ENCODE measurements at regions not wholly inside any gene's neighbourhood (a gene's known extent, or its start where the extent isn't known, plus 50 kb on each side); places are given as distances from the start of the nearest gene placed in this dataset.

GRCh38 chr1:99133756-99134500 is 129.3 kb upstream of the PLPPR5 start:
- H3K9me3 ChIP-seq (ENCODE audit: low read depth), result no peaks in the 10 kb centered on the region
- H3K4me2 ChIP-seq, result no peak overlapping the region
- Mint-ChIP-seq H3K36me3 (no peaks in the 10 kb centered on the region), H3K9me3 (peaks cover 4% of the 10 kb centered on the region), H3K4me1 (no peaks in the 10 kb centered on the region), H3K4me3 (no peak overlapping the region), H3K27me3 (ENCODE audit: insufficient read depth, low read depth) (no peaks in the 10 kb centered on the region), H3K27ac (no peak overlapping the region)
- H3K36me3 ChIP-seq, result no peaks in the 10 kb centered on the region
- no peak overlapping the region for H3K4me3 ChIP-seq
- no peaks in the 10 kb centered on the region for H3K79me2 ChIP-seq (ENCODE audit: low read depth)
- H3K9ac ChIP-seq, result no peak overlapping the region
- no peaks in the 10 kb centered on the region for H4K20me1 ChIP-seq (ENCODE audit: low read depth)
- no peak for TF ChIP-seq EZH2phosphoT487 (IDR thresholded peaks at IDR 0.05)
- no peak for TF ChIP-seq CTCF (IDR thresholded peaks at IDR 0.05)
- no peak for TF ChIP-seq EZH2 (IDR thresholded peaks at IDR 0.05)
- no peak overlapping the region for H3K27ac ChIP-seq
- no peaks in the 10 kb centered on the region for H3K4me1 ChIP-seq
- no peaks in the 10 kb centered on the region for H3K27me3 ChIP-seq
- no peak overlapping the region for H2AFZ ChIP-seq (replicated peaks)
- H3F3A ChIP-seq (ENCODE audit: low read depth), result no peaks in the 10 kb centered on the region
- no peak for DNase-seq (ENCODE audit: low spot score)

- no peak for DNase-seq (ENCODE audit: low spot score)
- H3K4me1 Mint-ChIP-seq, result no peaks in the 10 kb centered on the region
- Histone ChIP-seq H4K20me1 (ENCODE audit: low read depth) (no peaks in the 10 kb centered on the region), H2AFZ (replicated peaks) (no peak overlapping the region), H3K27ac (no peak overlapping the region), H3K4me1 (no peaks in the 10 kb centered on the region), H3K36me3 (no peaks in the 10 kb centered on the region), H3K4me2 (no peak overlapping the region), H3K79me2 (ENCODE audit: low read depth) (no peaks in the 10 kb centered on the region), H3K4me3 (no peak overlapping the region), H3K9ac (no peak overlapping the region), H3F3A (ENCODE audit: low read depth) (no peaks in the 10 kb centered on the region), H3K9me3 (ENCODE audit: low read depth) (no peaks in the 10 kb centered on the region), H3K27me3 (no peaks in the 10 kb centered on the region)
- H3K27me3 Mint-ChIP-seq (ENCODE audit: insufficient read depth, low read depth), result no peaks in the 10 kb centered on the region
- H3K36me3 Mint-ChIP-seq, result no peaks in the 10 kb centered on the region
- TF ChIP-seq EZH2 (IDR thresholded peaks at IDR 0.05) (no peak), CTCF (IDR thresholded peaks at IDR 0.05) (no peak), EZH2phosphoT487 (IDR thresholded peaks at IDR 0.05) (no peak)
- no peak overlapping the region for H3K27ac Mint-ChIP-seq
- peaks cover 4% of the 10 kb centered on the region for H3K9me3 Mint-ChIP-seq
- no peak overlapping the region for H3K4me3 Mint-ChIP-seq
These were observed 126.6 kb upstream of the PLPPR4 start for GRCh38 chr1:99137554-99138206.

GRCh38 chr1:99139876-99140275 is 124.4 kb upstream of the PLPPR4 start:
- Mint-ChIP-seq H3K4me1 (no peaks in the 10 kb centered on the region), H3K27me3 (ENCODE audit: insufficient read depth, low read depth) (no peaks in the 10 kb centered on the region), H3K9me3 (peaks cover 4% of the 10 kb centered on the region), H3K36me3 (no peaks in the 10 kb centered on the region), H3K27ac (no peak overlapping the region), H3K4me3 (no peak overlapping the region)
- no peaks in the 10 kb centered on the region for H3K4me1 ChIP-seq
- H3K4me3 ChIP-seq, result no peak overlapping the region
- H3K79me2 ChIP-seq (ENCODE audit: low read depth), result no peaks in the 10 kb centered on the region
- no peaks in the 10 kb centered on the region for H3K9me3 ChIP-seq (ENCODE audit: low read depth)
- no peaks in the 10 kb centered on the region for H3K27me3 ChIP-seq
- H3K4me2 ChIP-seq, result no peak overlapping the region
- no peaks in the 10 kb centered on the region for H4K20me1 ChIP-seq (ENCODE audit: low read depth)
- no peak overlapping the region for H3K9ac ChIP-seq
- no peak overlapping the region for H3K27ac ChIP-seq
- H3K36me3 ChIP-seq, result no peaks in the 10 kb centered on the region
- TF ChIP-seq EZH2 (IDR thresholded peaks at IDR 0.05), result no peak
- no peak for TF ChIP-seq EZH2phosphoT487 (IDR thresholded peaks at IDR 0.05)
- TF ChIP-seq CTCF (IDR thresholded peaks at IDR 0.05), result no peak
- no peaks in the 10 kb centered on the region for H3F3A ChIP-seq (ENCODE audit: low read depth)
- no peak overlapping the region for H2AFZ ChIP-seq (replicated peaks)
- DNase-seq (ENCODE audit: low spot score), result no peak

Measured in neural progenitor cell (in vitro differentiated cells).